Fibroblast of upper back skin (primary cell): ENCODE measurements at regions not wholly inside any gene's neighbourhood (a gene's known extent, or its start where the extent isn't known, plus 50 kb on each side); places are given as distances from the start of the nearest gene placed in this dataset.

Experiments
- DNase-seq: peaks from one replicate; pipeline ENCODE4 v3.0.0-alpha.2; 2013

- no peak for DNase-seq
Observed at GRCh38 chr20:58087562-58087858, 140.9 kb downstream of the ANKRD60 start.

GRCh38 chr20:58086763-58087561 lies 141.5 kb downstream of the ANKRD60 start:
- DNase-seq, result peak; percentile 60

- DNase-seq, result no peak
Observed at GRCh38 chr20:58084966-58085365, 143.5 kb downstream of the ANKRD60 start.

- DNase-seq, result no peak
Observed at GRCh38 chr20:58084566-58084965, 143.9 kb downstream of the ANKRD60 start.

GRCh38 chr20:58081846-58082245 lies 146.6 kb downstream of the ANKRD60 start:
- peak; percentile 88 for DNase-seq

GRCh38 chr20:58078741-58079522 lies 149.5 kb downstream of the ANKRD60 start:
- peak; percentile 87 for DNase-seq

- no peak for DNase-seq
Observed at GRCh38 chr20:58077282-58077681, 151.2 kb downstream of the ANKRD60 start.

GRCh38 chr20:58076405-58076804 lies 152.0 kb downstream of the ANKRD60 start:
- DNase-seq, result peak; percentile 64

GRCh38 chr20:58075586-58076345 lies 152.7 kb downstream of the ANKRD60 start:
- no peak for DNase-seq

- peak; percentile 73 for DNase-seq
Observed at GRCh38 chr20:58073945-58074856, 154.3 kb downstream of the ANKRD60 start.

GRCh38 chr20:58072695-58073671 lies 155.5 kb downstream of the ANKRD60 start:
- DNase-seq, result no peak

- DNase-seq, result no peak
Observed at GRCh38 chr20:58071991-58072390, 156.5 kb downstream of the ANKRD60 start.

- no peak for DNase-seq
Observed at GRCh38 chr20:58071298-58071697, 157.2 kb downstream of the ANKRD60 start.

- no peak for DNase-seq
Observed at GRCh38 chr20:58070664-58071196, 157.7 kb downstream of the ANKRD60 start.

- no peak for DNase-seq
Observed at GRCh38 chr20:58069796-58070663, 158.4 kb downstream of the ANKRD60 start.

GRCh38 chr20:58069207-58069606 lies 159.2 kb downstream of the ANKRD60 start:
- DNase-seq, result no peak

GRCh38 chr20:58065508-58066361 lies 162.7 kb downstream of the ANKRD60 start:
- peak; percentile 61 for DNase-seq

- no peak for DNase-seq
Observed at GRCh38 chr20:58064411-58065010, 163.9 kb downstream of the ANKRD60 start.

GRCh38 chr20:58059260-58059544 lies 169.3 kb downstream of the ANKRD60 start:
- DNase-seq, result no peak
